ENCODE measurements at regions not wholly inside any gene's neighbourhood (a gene's known extent, or its start where the extent isn't known, plus 50 kb on each side); places are given as distances from the start of the nearest gene placed in this dataset.

DNA sequence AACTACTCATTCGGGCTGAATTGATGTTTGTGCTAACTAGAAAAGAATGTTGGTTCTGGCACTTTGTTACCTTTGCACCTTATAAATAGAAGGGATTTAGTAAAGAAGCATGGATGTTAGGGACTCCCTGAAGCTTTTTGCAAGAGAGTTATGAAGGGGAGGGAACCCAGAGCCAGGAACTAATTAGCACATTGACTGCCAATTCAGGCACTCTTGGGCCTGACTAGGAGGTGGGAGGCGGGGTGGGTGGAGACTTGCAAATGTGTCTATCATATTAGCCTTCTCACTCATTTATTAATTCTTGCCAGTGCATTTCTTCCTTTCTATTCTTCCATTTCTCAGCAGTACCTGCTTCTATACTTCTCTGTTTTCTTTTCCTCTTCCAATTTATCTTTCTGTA lies 1022.4 kb downstream of the TMEM182 start:
- TF ChIP-seq, protein P1, sequence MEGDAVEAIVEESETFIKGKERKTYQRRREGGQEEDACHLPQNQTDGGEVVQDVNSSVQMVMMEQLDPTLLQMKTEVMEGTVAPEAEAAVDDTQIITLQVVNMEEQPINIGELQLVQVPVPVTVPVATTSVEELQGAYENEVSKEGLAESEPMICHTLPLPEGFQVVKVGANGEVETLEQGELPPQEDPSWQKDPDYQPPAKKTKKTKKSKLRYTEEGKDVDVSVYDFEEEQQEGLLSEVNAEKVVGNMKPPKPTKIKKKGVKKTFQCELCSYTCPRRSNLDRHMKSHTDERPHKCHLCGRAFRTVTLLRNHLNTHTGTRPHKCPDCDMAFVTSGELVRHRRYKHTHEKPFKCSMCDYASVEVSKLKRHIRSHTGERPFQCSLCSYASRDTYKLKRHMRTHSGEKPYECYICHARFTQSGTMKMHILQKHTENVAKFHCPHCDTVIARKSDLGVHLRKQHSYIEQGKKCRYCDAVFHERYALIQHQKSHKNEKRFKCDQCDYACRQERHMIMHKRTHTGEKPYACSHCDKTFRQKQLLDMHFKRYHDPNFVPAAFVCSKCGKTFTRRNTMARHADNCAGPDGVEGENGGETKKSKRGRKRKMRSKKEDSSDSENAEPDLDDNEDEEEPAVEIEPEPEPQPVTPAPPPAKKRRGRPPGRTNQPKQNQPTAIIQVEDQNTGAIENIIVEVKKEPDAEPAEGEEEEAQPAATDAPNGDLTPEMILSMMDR (IDR thresholded peaks at IDR 0.05; ENCODE audit: poor library complexity, severe bottlenecking): no peak
- TF ChIP-seq EZH2 (IDR thresholded peaks at IDR 0.05; ENCODE audit: borderline replicate concordance, insufficient read depth, low read length, poor library complexity, severe bottlenecking): no peak
- TF ChIP-seq TAF1 (IDR thresholded peaks at IDR 0.05; ENCODE audit: low read depth): no peak
- TF ChIP-seq, protein P2, sequence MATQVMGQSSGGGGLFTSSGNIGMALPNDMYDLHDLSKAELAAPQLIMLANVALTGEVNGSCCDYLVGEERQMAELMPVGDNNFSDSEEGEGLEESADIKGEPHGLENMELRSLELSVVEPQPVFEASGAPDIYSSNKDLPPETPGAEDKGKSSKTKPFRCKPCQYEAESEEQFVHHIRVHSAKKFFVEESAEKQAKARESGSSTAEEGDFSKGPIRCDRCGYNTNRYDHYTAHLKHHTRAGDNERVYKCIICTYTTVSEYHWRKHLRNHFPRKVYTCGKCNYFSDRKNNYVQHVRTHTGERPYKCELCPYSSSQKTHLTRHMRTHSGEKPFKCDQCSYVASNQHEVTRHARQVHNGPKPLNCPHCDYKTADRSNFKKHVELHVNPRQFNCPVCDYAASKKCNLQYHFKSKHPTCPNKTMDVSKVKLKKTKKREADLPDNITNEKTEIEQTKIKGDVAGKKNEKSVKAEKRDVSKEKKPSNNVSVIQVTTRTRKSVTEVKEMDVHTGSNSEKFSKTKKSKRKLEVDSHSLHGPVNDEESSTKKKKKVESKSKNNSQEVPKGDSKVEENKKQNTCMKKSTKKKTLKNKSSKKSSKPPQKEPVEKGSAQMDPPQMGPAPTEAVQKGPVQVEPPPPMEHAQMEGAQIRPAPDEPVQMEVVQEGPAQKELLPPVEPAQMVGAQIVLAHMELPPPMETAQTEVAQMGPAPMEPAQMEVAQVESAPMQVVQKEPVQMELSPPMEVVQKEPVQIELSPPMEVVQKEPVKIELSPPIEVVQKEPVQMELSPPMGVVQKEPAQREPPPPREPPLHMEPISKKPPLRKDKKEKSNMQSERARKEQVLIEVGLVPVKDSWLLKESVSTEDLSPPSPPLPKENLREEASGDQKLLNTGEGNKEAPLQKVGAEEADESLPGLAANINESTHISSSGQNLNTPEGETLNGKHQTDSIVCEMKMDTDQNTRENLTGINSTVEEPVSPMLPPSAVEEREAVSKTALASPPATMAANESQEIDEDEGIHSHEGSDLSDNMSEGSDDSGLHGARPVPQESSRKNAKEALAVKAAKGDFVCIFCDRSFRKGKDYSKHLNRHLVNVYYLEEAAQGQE (IDR thresholded peaks at IDR 0.05; ENCODE audit: borderline replicate concordance): no peak
- TF ChIP-seq POLR2AphosphoS5 (IDR thresholded peaks at IDR 0.05): no peak
- TF ChIP-seq EP300 (conservative IDR thresholded peaks at IDR 0.05; ENCODE audit: poor library complexity, severe bottlenecking): no peak
